GM23338 (cell line): ENCODE measurements at regions not wholly inside any gene's neighbourhood (a gene's known extent, or its start where the extent isn't known, plus 50 kb on each side); places are given as distances from the start of the nearest gene placed in this dataset.

Experiments
- ATAC-seq: fragments of 200-7000 bp; cut with Tn5 transposase; 3 replicates; pipeline ENCODE4 v1.9.1; 2020
- DNase-seq: peaks from one replicate; pipeline ENCODE4 v3.0.0-alpha.2; 2015; ENCODE audit warnings: low spot score
- H2AFZ ChIP-seq: fragments of 200-600 bp; sonication (generic); 2 replicates; pipeline ENCODE4 v1.8.0; 2016; ENCODE audit warnings: antibody characterized with exemption, mild to moderate bottlenecking, moderate library complexity
- H3F3A ChIP-seq: fragments of 200-600 bp; sonication (generic); replicated peaks from 2 replicates; pipeline ENCODE4 v1.8.0; 2017; ENCODE audit warnings: antibody characterized with exemption, mixed run types, low read depth
- H3K27ac ChIP-seq: fragments of 200-600 bp; sonication (generic); 2 replicates; pipeline ENCODE4 v1.6.1; 2016; ENCODE audit warnings: low read depth
- H3K27me3 ChIP-seq: fragments of 200-600 bp; sonication (generic); 2 replicates; pipeline ENCODE4 v1.8.0; 2016; ENCODE audit warnings: mild to moderate bottlenecking, mixed run types, moderate library complexity; ENCODE audit not compliant: insufficient read depth
- H3K36me3 ChIP-seq: fragments of 200-600 bp; sonication (generic); 2 replicates; pipeline ENCODE4 v1.8.0; 2016; ENCODE audit warnings: mild to moderate bottlenecking; ENCODE audit not compliant: insufficient read depth
- H3K4me1 ChIP-seq: fragments of 200-600 bp; sonication (generic); 2 replicates; pipeline ENCODE4 v1.8.0; 2016; ENCODE audit warnings: mild to moderate bottlenecking, moderate library complexity; ENCODE audit not compliant: insufficient read depth
- H3K4me2 ChIP-seq: fragments of 200-600 bp; sonication (generic); 2 replicates; pipeline ENCODE4 v1.7.1; 2017; ENCODE audit warnings: mixed run types
- H3K4me3 ChIP-seq: fragments of 200-600 bp; sonication (generic); 2 replicates; pipeline ENCODE4 v1.6.1; 2016; ENCODE audit warnings: mixed run types
- H3K79me2 ChIP-seq: fragments of 200-600 bp; sonication (generic); replicated peaks from 2 replicates; pipeline ENCODE4 v1.8.0; 2017; ENCODE audit warnings: mild to moderate bottlenecking; ENCODE audit not compliant: insufficient read depth
- H3K9me2 ChIP-seq: fragments of 200-600 bp; sonication (generic); 2 replicates; pipeline ENCODE4 v1.8.0; 2017; ENCODE audit not compliant: insufficient read depth
- H4K20me1 ChIP-seq: fragments of 200-600 bp; sonication (generic); replicated peaks from 2 replicates; pipeline ENCODE4 v1.8.0; 2017; ENCODE audit warnings: mild to moderate bottlenecking; ENCODE audit not compliant: insufficient read depth
- H3K27ac Mint-ChIP-seq: 2 replicates; pipeline ENCODE4 v1.8.0; 2020; ENCODE audit warnings: inconsistent platforms, mild to moderate bottlenecking, moderate library complexity, mixed read lengths
- H3K27me3 Mint-ChIP-seq: 3 replicates; pipeline ENCODE4 v1.8.0; 2022; ENCODE audit warnings: low read depth, mild to moderate bottlenecking, moderate library complexity, mixed read lengths, inconsistent platforms; ENCODE audit not compliant: insufficient read depth, poor library complexity
- H3K36me3 Mint-ChIP-seq: 3 replicates; pipeline ENCODE4 v1.8.0; 2021; ENCODE audit warnings: low read depth, mild to moderate bottlenecking, inconsistent platforms, moderate library complexity, mixed read lengths
- H3K4me1 Mint-ChIP-seq: 3 replicates; pipeline ENCODE4 v1.8.0; 2020; ENCODE audit warnings: mild to moderate bottlenecking, inconsistent platforms, mixed read lengths
- H3K4me3 Mint-ChIP-seq: 3 replicates; pipeline ENCODE4 v1.8.0; 2021; ENCODE audit warnings: moderate library complexity, mild to moderate bottlenecking, inconsistent platforms, mixed read lengths
- H3K9me3 Mint-ChIP-seq: 3 replicates; pipeline ENCODE4 v1.8.0; 2020; ENCODE audit warnings: moderate library complexity, mild to moderate bottlenecking, inconsistent platforms, mixed read lengths
- CREB1 ChIP-seq: fragments of 250-450 bp; sonication (Bioruptor Pico); IDR thresholded peaks from 2 replicates; pipeline ENCODE4 v1.5.0; 2020; ENCODE audit warnings: low read depth, mild to moderate bottlenecking, moderate library complexity
- ETS1 ChIP-seq: IDR thresholded peaks from 2 replicates; pipeline ENCODE4 v1.6.1; 2016; ENCODE audit warnings: antibody characterized with exemption
- EZH2 ChIP-seq: fragments of 200-600 bp; sonication (generic); IDR thresholded peaks from one replicate; pipeline ENCODE4 v1.8.0; 2017; ENCODE audit warnings: antibody characterized with exemption, mild to moderate bottlenecking, low read depth; ENCODE audit not compliant: unreplicated experiment
- EZH2phosphoT487 ChIP-seq: fragments of 200-600 bp; sonication (generic); IDR thresholded peaks from one replicate; pipeline ENCODE4 v1.8.1; 2018; ENCODE audit warnings: antibody characterized with exemption; ENCODE audit not compliant: unreplicated experiment
- JUNB ChIP-seq: IDR thresholded peaks from one replicate; pipeline ENCODE4 v1.6.1; 2016; ENCODE audit warnings: antibody characterized with exemption; ENCODE audit not compliant: unreplicated experiment
- NANOG ChIP-seq: IDR thresholded peaks from 2 replicates; pipeline ENCODE4 v1.6.1; 2016; ENCODE audit warnings: antibody characterized with exemption, borderline replicate concordance
- POLR2AphosphoS5 ChIP-seq: IDR thresholded peaks from 2 replicates; pipeline ENCODE4 v1.6.1; 2016; ENCODE audit warnings: antibody characterized with exemption, low read depth
- REST ChIP-seq: IDR thresholded peaks from one replicate; pipeline ENCODE4 v1.6.1; 2018; ENCODE audit warnings: antibody characterized with exemption; ENCODE audit not compliant: unreplicated experiment
- STAT1 ChIP-seq: IDR thresholded peaks from one replicate; pipeline ENCODE4 v1.6.1; 2016; ENCODE audit warnings: antibody characterized with exemption; ENCODE audit not compliant: unreplicated experiment
- ZNF114 ChIP-seq: fragments of 250-450 bp; sonication (Bioruptor Pico); IDR thresholded peaks from 2 replicates; pipeline ENCODE4 v1.5.0; 2020; ENCODE audit warnings: mild to moderate bottlenecking, moderate library complexity
- ZNF331 ChIP-seq: fragments of 250-450 bp; sonication (Bioruptor Pico); IDR thresholded peaks from 2 replicates; pipeline ENCODE4 v1.5.0; 2020; ENCODE audit warnings: low read depth, mild to moderate bottlenecking, moderate library complexity
- ZNF462 ChIP-seq: fragments of 250-450 bp; sonication (Bioruptor Pico); IDR thresholded peaks from 2 replicates; pipeline ENCODE4 v1.5.0; 2020; ENCODE audit warnings: mild to moderate bottlenecking, moderate library complexity
- TF ChIP-seq, protein P1 (sequence below), 2 experiments: fragments of 200-600 bp in 1 of 2; sonication (generic) in 1 of 2; conservative IDR thresholded peaks; 2 replicates each; pipeline versions ENCODE4 v1.5.1 to v1.6.1; 2016 to 2017; ENCODE audit warnings: antibody characterized with exemption in 2 of 2, low read depth in 2 of 2, mild to moderate bottlenecking in 2 of 2, moderate library complexity in 1 of 2

DNA sequence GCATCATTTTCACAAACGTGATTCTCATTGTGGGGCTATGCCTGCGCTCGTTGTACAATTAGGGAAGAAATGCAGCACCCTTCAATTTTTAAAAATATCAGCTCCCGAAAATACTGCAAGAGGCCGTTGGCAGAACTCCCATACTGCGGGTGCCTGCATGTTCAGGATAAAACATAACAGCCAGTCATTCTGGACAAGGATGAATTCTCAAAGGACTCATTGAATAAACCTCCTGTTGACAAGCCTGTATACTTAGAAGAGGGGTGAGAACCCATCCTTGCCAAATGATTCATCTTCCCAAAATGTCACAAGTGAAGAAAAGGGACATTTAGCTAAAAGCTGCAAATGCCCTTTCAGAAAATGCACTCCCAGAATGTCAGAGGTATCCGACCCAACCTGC, 141.9 kb downstream of the CSNK2A3 start:
- Histone ChIP-seq H3K4me3 (no peak overlapping the region), H3K4me2 (no peak overlapping the region), H3F3A (no peaks in the 10 kb centered on the region), H2AFZ (no peak overlapping the region), H3K4me1 (no peaks in the 10 kb centered on the region), H3K9me2 (no peaks in the 10 kb centered on the region; the same call in 1 of the 2 replicates), H3K27me3 (no peaks in the 10 kb centered on the region), H4K20me1 (no peaks in the 10 kb centered on the region), H3K79me2 (no peaks in the 10 kb centered on the region), H3K36me3 (no peaks in the 10 kb centered on the region), H3K27ac (no peak overlapping the region)
- ATAC-seq, result no peak
- DNase-seq, result no peak
- H3K36me3 Mint-ChIP-seq, result no peaks in the 10 kb centered on the region
- H3K27ac Mint-ChIP-seq, result no peak overlapping the region
- H3K4me3 Mint-ChIP-seq, result no peak overlapping the region
- no peaks in the 10 kb centered on the region for H3K4me1 Mint-ChIP-seq
- peaks cover 3% of the 10 kb centered on the region for H3K27me3 Mint-ChIP-seq
- H3K9me3 Mint-ChIP-seq, result peaks cover 3% of the 10 kb centered on the region; the same call in 2 of the 3 replicates
- TF ChIP-seq POLR2AphosphoS5 (no peak), REST (no peak), EZH2 (no peak), STAT1 (no peak), ETS1 (no peak), ZNF114 (CRISPR knock-in tag) (no peak), EZH2phosphoT487 (no peak), NANOG (no peak), ZNF462 (CRISPR knock-in tag) (no peak), CREB1 (CRISPR knock-in tag) (no peak), JUNB (no peak), ZNF331 (CRISPR knock-in tag) (no peak)
- TF ChIP-seq, protein P1, sequence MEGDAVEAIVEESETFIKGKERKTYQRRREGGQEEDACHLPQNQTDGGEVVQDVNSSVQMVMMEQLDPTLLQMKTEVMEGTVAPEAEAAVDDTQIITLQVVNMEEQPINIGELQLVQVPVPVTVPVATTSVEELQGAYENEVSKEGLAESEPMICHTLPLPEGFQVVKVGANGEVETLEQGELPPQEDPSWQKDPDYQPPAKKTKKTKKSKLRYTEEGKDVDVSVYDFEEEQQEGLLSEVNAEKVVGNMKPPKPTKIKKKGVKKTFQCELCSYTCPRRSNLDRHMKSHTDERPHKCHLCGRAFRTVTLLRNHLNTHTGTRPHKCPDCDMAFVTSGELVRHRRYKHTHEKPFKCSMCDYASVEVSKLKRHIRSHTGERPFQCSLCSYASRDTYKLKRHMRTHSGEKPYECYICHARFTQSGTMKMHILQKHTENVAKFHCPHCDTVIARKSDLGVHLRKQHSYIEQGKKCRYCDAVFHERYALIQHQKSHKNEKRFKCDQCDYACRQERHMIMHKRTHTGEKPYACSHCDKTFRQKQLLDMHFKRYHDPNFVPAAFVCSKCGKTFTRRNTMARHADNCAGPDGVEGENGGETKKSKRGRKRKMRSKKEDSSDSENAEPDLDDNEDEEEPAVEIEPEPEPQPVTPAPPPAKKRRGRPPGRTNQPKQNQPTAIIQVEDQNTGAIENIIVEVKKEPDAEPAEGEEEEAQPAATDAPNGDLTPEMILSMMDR (conservative IDR thresholded peaks at IDR 0.05; ENCODE audit: low read depth in 2 of 2), result no peak
